Uterus (tissue), 3 donors: ENCODE measurements at regions not wholly inside any gene's neighbourhood (a gene's known extent, or its start where the extent isn't known, plus 50 kb on each side); places are given as distances from the start of the nearest gene placed in this dataset.

Experiments
- DNase-seq, 2 donors: peaks; one replicate each; pipeline ENCODE4 v3.0.0-alpha.2; 2019 to 2020
- H3K27ac ChIP-seq, 2 donors: fragments of 200-600 bp; sonication (generic); 1 replicate in 1 of 2; 2 replicates in 1 of 2; pipeline ENCODE4 v1.5.1; 2016 to 2018
- H3K27me3 ChIP-seq, 2 donors: fragments of 200-600 bp; sonication (generic); one replicate each; pipeline ENCODE4 v1.5.1; 2018 to 2019; ENCODE audit warnings: control low read depth in 1 of 2
- H3K36me3 ChIP-seq, 2 donors: fragments of 200-600 bp; sonication (generic); one replicate each; pipeline ENCODE4 v1.5.1; 2019; ENCODE audit warnings: control low read depth in 1 of 2
- H3K4me1 ChIP-seq, 2 donors: fragments of 200-600 bp; sonication (generic); one replicate each; pipeline ENCODE4 v1.5.1; 2018 to 2019; ENCODE audit warnings: control low read depth in 1 of 2
- H3K4me3 ChIP-seq, 2 donors: fragments of 200-600 bp; sonication (generic); 1 replicate in 1 of 2; 2 replicates in 1 of 2; pipeline ENCODE4 v1.5.1; 2018 to 2019; ENCODE audit warnings: mild to moderate bottlenecking in 1 of 2
- H3K9me3 ChIP-seq, 2 donors: fragments of 200-600 bp; sonication (generic); one replicate each; pipeline ENCODE4 v1.5.1; 2019; ENCODE audit warnings: control low read depth in 1 of 2
- CTCF ChIP-seq, 4 experiments: fragments of 200-600 bp in 2 of 4; fragments of 450-650 bp in 2 of 4; sonication (generic) in 2 of 4; IDR thresholded peaks; one replicate each; pipeline ENCODE4 v1.5.1; 2016 to 2019; ENCODE audit warnings: antibody characterized with exemption in 4 of 4, mild to moderate bottlenecking in 2 of 4, moderate library complexity in 1 of 4
- POLR2A ChIP-seq, 2 donors: fragments of 450-650 bp; IDR thresholded peaks; one replicate each; pipeline ENCODE4 v1.6.1; 2016; ENCODE audit warnings: antibody characterized with exemption in 2 of 2, mild to moderate bottlenecking in 1 of 2, moderate library complexity in 1 of 2
- intact Hi-C: fragments of 100-400 bp; cut with DNase I; formaldehyde crosslinking; loops from one replicate; pipeline ENCODE4 v1.15.1; 2023; ENCODE audit warnings: low total_unique reads
- donor health status: DM: yes; HTN: yes; CAD: no.

GRCh38 chr6:106733386-106733785, 104.0 kb downstream of the QRSL1 start:
- H3K36me3 ChIP-seq = no peaks in the 10 kb centered on the region
- intact Hi-C loops = no loop called here
- H3K9me3 ChIP-seq = no peaks in the 10 kb centered on the region
- TF ChIP-seq POLR2A (IDR thresholded peaks at IDR 0.05) = no peak
- no peak for TF ChIP-seq CTCF (IDR thresholded peaks at IDR 0.05)
- no peaks in the 10 kb centered on the region for H3K4me1 ChIP-seq
- no peak overlapping the region for H3K27ac ChIP-seq
- no peak for DNase-seq
- no peaks in the 10 kb centered on the region for H3K27me3 ChIP-seq
- no peak overlapping the region for H3K4me3 ChIP-seq

GRCh38 chr6:106732376-106732940, 103.1 kb downstream of the QRSL1 start:
- Histone ChIP-seq H3K27ac (no peak overlapping the region), H3K36me3 (no peaks in the 10 kb centered on the region), H3K4me1 (no peaks in the 10 kb centered on the region), H3K4me3 (no peak overlapping the region), H3K27me3 (no peaks in the 10 kb centered on the region), H3K9me3 (no peaks in the 10 kb centered on the region)
- no peak for DNase-seq
- no peak for TF ChIP-seq CTCF (IDR thresholded peaks at IDR 0.05)
- intact Hi-C loops = no loop called here

GRCh38 chr6:106731843-106732160, 102.4 kb downstream of the QRSL1 start:
- Histone ChIP-seq H3K27ac (no peak overlapping the region), H3K27me3 (no peaks in the 10 kb centered on the region), H3K4me3 (no peak overlapping the region), H3K4me1 (no peaks in the 10 kb centered on the region), H3K9me3 (no peaks in the 10 kb centered on the region), H3K36me3 (no peaks in the 10 kb centered on the region)
- intact Hi-C loops = no loop called here
- no peak for DNase-seq
- TF ChIP-seq CTCF (IDR thresholded peaks at IDR 0.05) = no peak

GRCh38 chr6:106731144-106731842, 101.9 kb downstream of the QRSL1 start:
- Histone ChIP-seq H3K27ac (no peak overlapping the region), H3K9me3 (no peaks in the 10 kb centered on the region), H3K4me1 (no peaks in the 10 kb centered on the region), H3K4me3 (no peak overlapping the region), H3K27me3 (no peaks in the 10 kb centered on the region), H3K36me3 (no peaks in the 10 kb centered on the region)
- DNase-seq = no peak
- intact Hi-C loops = no loop called here
- TF ChIP-seq CTCF (IDR thresholded peaks at IDR 0.05) (no peak), POLR2A (IDR thresholded peaks at IDR 0.05) (no peak)

GRCh38 chr6:106730718-106731117, 101.3 kb downstream of the QRSL1 start:
- Histone ChIP-seq H3K27me3 (no peaks in the 10 kb centered on the region), H3K9me3 (no peaks in the 10 kb centered on the region), H3K27ac (no peak overlapping the region), H3K36me3 (no peaks in the 10 kb centered on the region), H3K4me3 (no peak overlapping the region), H3K4me1 (no peaks in the 10 kb centered on the region)
- no peak for TF ChIP-seq CTCF (IDR thresholded peaks at IDR 0.05)
- no peak for TF ChIP-seq POLR2A (IDR thresholded peaks at IDR 0.05)
- intact Hi-C loops = no loop called here
- no peak for DNase-seq
